ENCODE measurements at regions not wholly inside any gene's neighbourhood (a gene's known extent, or its start where the extent isn't known, plus 50 kb on each side); places are given as distances from the start of the nearest gene placed in this dataset.

- no peak for DNase-seq
Observed at GRCh38 chr4:134365852-134366251, 164.3 kb upstream of the PABPC4L start.

- DNase-seq: no peak
Observed at GRCh38 chr4:134364928-134365327, 163.3 kb upstream of the PABPC4L start.

DNA sequence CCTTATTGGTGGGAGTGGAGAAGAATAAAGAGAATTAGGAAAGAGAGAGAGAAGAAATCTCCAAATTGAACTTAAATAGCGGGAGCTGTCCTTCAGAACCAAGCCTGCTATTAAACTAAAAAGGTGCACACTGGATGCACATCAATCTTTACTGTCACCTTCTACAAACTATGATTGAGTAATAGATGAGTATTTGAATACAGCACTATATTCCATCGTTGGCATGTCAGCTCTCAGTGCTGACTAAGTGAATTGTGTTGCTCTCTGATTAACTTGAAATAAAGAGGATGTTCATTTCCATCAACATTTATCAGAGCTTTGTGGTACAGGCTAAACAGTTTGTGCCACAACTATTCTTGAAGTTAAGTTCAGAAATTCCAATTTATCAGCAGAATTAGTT is 143.7 kb upstream of the PABPC4L start:
- no peak for DNase-seq

- DNase-seq: no peak
Observed at GRCh38 chr4:134343656-134344055, 142.1 kb upstream of the PABPC4L start.

DNA sequence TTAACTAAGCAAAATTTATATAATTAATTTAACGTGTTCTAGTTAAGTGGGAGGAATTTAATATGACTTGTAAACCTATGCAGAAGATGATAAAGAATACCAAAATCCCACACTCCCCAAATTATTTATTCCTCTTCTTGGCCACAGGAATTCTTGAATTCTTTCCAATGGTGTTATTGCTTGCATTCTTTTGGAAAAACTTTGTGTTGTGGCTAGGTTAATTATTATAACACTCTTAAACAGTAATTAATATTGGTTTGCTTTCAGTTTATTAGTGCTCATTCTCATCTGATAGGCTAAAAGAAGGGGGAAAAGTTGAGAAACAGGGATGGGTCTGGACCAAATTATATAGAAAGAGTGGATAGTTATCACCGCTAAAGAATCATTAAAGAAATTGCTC is 141.5 kb upstream of the PABPC4L start:
- no peak for DNase-seq

GRCh38 chr4:134337574-134337973 is 136.0 kb upstream of the PABPC4L start:
- no peak for DNase-seq

- no peak for DNase-seq
Observed at GRCh38 chr4:134328741-134329140, 127.2 kb upstream of the PABPC4L start.

DNA sequence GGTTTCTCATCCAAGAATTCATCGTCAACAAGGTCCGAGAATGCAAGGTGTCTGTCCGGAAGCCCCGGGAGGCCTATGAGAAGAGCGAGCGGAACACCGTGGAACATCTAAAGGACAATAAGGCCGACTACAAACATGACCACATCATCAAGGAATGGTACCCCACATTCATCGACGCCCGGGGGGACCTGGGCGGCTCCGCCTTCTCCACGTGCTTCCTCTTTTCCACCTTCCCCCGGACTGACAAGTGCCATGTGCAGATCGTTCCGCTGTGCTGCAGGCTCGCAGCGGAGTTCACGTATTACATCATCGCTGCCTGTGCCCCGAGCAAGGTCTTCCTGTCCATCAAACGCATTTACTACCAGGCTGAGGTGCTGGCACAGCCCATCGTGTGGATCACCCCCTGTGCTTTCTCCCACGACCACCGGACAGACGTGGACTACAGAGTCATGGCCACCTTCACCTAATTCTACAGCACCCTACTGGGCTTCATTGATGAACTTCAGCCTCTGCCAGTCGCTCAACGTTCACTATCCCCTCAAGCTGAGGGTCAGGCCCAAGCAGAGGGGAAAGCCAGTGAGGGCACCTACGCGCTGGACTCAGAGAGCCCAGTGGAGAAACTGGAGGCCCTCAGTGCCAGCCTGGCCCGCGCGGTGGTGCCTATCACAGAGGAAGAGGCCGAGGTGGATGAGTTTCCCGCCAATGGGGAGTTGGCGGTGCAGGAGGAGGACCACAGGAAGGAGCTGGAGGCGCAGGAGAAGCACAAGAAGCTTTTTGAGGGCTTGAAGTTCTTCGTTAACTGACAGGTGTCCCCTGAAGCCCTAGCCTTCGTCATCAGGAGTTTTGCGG is 125.9 kb upstream of the PABPC4L start:
- no peak for DNase-seq

- no peak for DNase-seq
Observed at GRCh38 chr4:134326866-134327265, 125.3 kb upstream of the PABPC4L start.

DNA sequence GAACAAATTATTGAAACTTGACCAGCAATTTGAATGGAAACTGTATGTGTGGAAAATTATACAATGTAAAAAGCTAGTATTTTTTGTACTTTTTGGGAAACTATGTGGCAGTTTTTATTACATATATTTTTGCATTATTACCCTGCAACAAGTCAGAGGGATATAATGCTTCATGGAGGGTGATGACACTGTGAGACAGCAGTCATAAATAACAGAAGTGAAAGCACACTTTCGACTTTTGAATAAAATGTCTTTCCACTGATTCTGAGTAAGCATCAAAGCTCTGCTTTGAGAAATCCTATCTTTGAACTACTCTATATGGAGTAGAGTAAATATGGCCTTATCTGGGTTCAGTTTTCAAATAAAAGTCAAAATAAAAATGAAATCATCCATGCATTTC is 122.6 kb upstream of the PABPC4L start:
- DNase-seq: no peak

- no peak for DNase-seq
Observed at GRCh38 chr4:134320048-134320447, 118.5 kb upstream of the PABPC4L start.

GRCh38 chr4:134313591-134313990 is 112.0 kb upstream of the PABPC4L start:
- no peak for DNase-seq

GRCh38 chr4:134309715-134310114 is 108.1 kb upstream of the PABPC4L start:
- DNase-seq: no peak

- DNase-seq: no peak
Observed at GRCh38 chr4:134308910-134309309, 107.3 kb upstream of the PABPC4L start.

- DNase-seq: no peak
Observed at GRCh38 chr4:134298313-134298712, 96.7 kb upstream of the PABPC4L start.

DNA sequence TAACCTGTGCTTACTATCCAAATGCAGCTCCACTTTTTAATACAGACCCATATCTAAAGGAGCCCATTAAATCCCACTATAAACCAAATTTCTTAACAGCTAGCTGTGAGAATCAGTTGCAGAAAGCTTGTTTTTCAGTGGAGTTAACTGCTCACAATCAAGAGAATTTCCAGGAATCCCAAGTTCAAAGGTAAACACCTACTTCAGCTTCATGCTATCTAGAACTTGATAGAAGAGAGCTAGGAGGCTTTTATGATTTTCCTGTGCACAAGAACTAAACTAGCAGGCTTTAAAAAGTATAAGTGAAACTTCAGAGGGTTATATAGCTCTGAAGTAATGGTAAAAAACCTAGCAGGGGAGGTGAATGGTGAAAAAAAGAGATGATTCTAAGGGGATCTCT is 96.2 kb upstream of the PABPC4L start:
- no peak for DNase-seq

DNA sequence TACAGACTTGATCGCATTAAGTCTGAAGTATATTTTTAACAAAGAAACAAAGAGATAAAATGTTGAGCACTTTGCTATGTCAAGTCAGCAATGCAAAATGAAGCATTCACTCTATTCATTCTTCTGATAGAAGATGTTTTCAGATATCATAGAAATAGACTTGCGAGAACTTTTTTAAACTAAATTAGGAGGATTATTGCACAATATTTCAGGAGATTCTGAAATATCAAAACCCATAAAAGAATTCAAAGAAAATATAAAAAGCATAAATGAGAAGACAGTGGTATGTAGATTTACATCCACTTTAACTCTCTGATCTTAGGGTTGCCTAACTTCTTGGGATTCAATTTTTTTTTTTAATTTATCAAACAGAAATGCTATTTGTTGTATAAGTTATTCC is 81.1 kb upstream of the PABPC4L start:
- no peak for DNase-seq

- no peak for DNase-seq
Observed at GRCh38 chr4:134278675-134279074, 77.1 kb upstream of the PABPC4L start.

GRCh38 chr4:134276476-134276875 is 74.9 kb upstream of the PABPC4L start:
- no peak for DNase-seq

- DNase-seq: no peak
Observed at GRCh38 chr4:134260126-134260525, 58.5 kb upstream of the PABPC4L start.
